ENCODE measurements at regions not wholly inside any gene's neighbourhood (a gene's known extent, or its start where the extent isn't known, plus 50 kb on each side); places are given as distances from the start of the nearest gene placed in this dataset.

- no peak for TF ChIP-seq POLR2A (IDR thresholded peaks at IDR 0.05)
- TF ChIP-seq CTCF (IDR thresholded peaks at IDR 0.05): no peak
Measured at GRCh38 chr13:99143904-99144303, 56.8 kb upstream of the UBAC2 start.
